HEK293 (cell line): ENCODE measurements at regions not wholly inside any gene's neighbourhood (a gene's known extent, or its start where the extent isn't known, plus 50 kb on each side); places are given as distances from the start of the nearest gene placed in this dataset.

Source experiments
- CTCF ChIA-PET: fragments of 350-600 bp; formaldehyde crosslinking; extraction: SDS; loops from one replicate; lab custom pipeline; 2021; ENCODE audit warnings: antibody characterized with exemption; lab: Yijun Ruan, JAX
- POLR2A ChIA-PET: fragments of 300-600 bp; formaldehyde crosslinking; extraction: SDS; loops from one replicate; lab custom pipeline; 2020; ENCODE audit warnings: antibody characterized with exemption, inconsistent platforms; lab: Yijun Ruan, JAX
- H3K27ac ChIP-seq: fragments of 200-500 bp; sonication (Bioruptor generic); 2 replicates; pipeline ENCODE4 v1.5.1; 2014; ENCODE audit warnings: low read depth, low read length, control low read depth, inconsistent platforms; ENCODE audit errors: extremely low read depth
- H3K36me3 ChIP-seq, 2 experiments: fragments of 200-500 bp in 1 of 2; sonication (Bioruptor generic) in 1 of 2; 1 replicate in 1 of 2; 2 replicates in 1 of 2; pipeline ENCODE4 v1.5.1; 2014 to 2017; ENCODE audit warnings: inconsistent platforms in 2 of 2, low read length in 2 of 2; ENCODE audit not compliant: control insufficient read depth in 2 of 2, insufficient read depth in 1 of 2
- H3K4me1 ChIP-seq: fragments of 200-500 bp; sonication (Bioruptor generic); 2 replicates; pipeline ENCODE4 v1.5.1; 2014; ENCODE audit warnings: mild to moderate bottlenecking, low read length, inconsistent platforms; ENCODE audit not compliant: control insufficient read depth, insufficient read depth
- H3K4me3 ChIP-seq: 2 replicates; pipeline ENCODE4 v1.5.1; 2011; ENCODE audit warnings: low read depth, mild to moderate bottlenecking, control low read depth, low read length, moderate library complexity
- H3K9me3 ChIP-seq: fragments of 200-500 bp; sonication (Bioruptor generic); 2 replicates; pipeline ENCODE4 v1.5.1; 2014; ENCODE audit warnings: low read depth, low read length, inconsistent platforms; ENCODE audit not compliant: control insufficient read depth, insufficient read depth
- EGR2 ChIP-seq: fragments of 450-650 bp; formaldehyde crosslinking; IDR thresholded peaks from 2 replicates; pipeline ENCODE4 v1.5.1; 2016; ENCODE audit warnings: low read depth, missing biosample characterization, missing genetic modification characterization
- GLI4 ChIP-seq: fragments of 450-650 bp; formaldehyde crosslinking; IDR thresholded peaks from 2 replicates; pipeline ENCODE4 v1.5.1; 2016; ENCODE audit warnings: missing biosample characterization, missing genetic modification characterization
- HIC1 ChIP-seq: fragments of 450-650 bp; formaldehyde crosslinking; IDR thresholded peaks from 2 replicates; pipeline ENCODE4 v1.5.1; 2016; ENCODE audit warnings: missing biosample characterization, missing genetic modification characterization
- HOXC10 ChIP-seq: sonication (generic); formaldehyde crosslinking; IDR thresholded peaks from 2 replicates; pipeline ENCODE4 v1.8.1; 2023; ENCODE audit warnings: mild to moderate bottlenecking, missing genetic modification reagents
- IKZF3 ChIP-seq: fragments of 450-650 bp; IDR thresholded peaks from 2 replicates; pipeline ENCODE4 v1.5.0; 2018; ENCODE audit warnings: missing biosample characterization, mild to moderate bottlenecking, missing genetic modification characterization, moderate library complexity
- KLF1 ChIP-seq: fragments of 450-650 bp; formaldehyde crosslinking; IDR thresholded peaks from 2 replicates; pipeline ENCODE4 v1.5.1; 2016; ENCODE audit warnings: missing biosample characterization, missing genetic modification characterization
- KLF8 ChIP-seq: fragments of 450-650 bp; formaldehyde crosslinking; IDR thresholded peaks from 2 replicates; pipeline ENCODE4 v1.5.1; 2016; ENCODE audit warnings: missing biosample characterization, missing genetic modification characterization
- OSR2 ChIP-seq: fragments of 450-650 bp; formaldehyde crosslinking; IDR thresholded peaks from 2 replicates; pipeline ENCODE4 v1.5.1; 2016; ENCODE audit warnings: missing biosample characterization, missing genetic modification characterization
- PRDM1 ChIP-seq: fragments of 450-650 bp; formaldehyde crosslinking; IDR thresholded peaks from 2 replicates; pipeline ENCODE4; 2016; ENCODE audit warnings: missing biosample characterization, missing genetic modification characterization
- ZBTB11 ChIP-seq: fragments of 450-650 bp; formaldehyde crosslinking; conservative IDR thresholded peaks from 2 replicates; pipeline ENCODE4 v1.5.1; 2016; ENCODE audit warnings: low read depth, missing biosample characterization, missing genetic modification characterization
- ZFP37 ChIP-seq: fragments of 450-650 bp; formaldehyde crosslinking; IDR thresholded peaks from 2 replicates; pipeline ENCODE4 v1.5.1; 2016; ENCODE audit warnings: missing biosample characterization, missing genetic modification characterization
- ZIC2 ChIP-seq: fragments of 450-650 bp; formaldehyde crosslinking; IDR thresholded peaks from 2 replicates; pipeline ENCODE4 v1.5.1; 2016; ENCODE audit warnings: missing biosample characterization, missing genetic modification characterization
- ZNF214 ChIP-seq: fragments of 450-650 bp; formaldehyde crosslinking; IDR thresholded peaks from 2 replicates; pipeline ENCODE4 v1.5.1; 2017; ENCODE audit warnings: missing biosample characterization, mild to moderate bottlenecking, missing genetic modification characterization, borderline replicate concordance
- ZNF274 ChIP-seq, 2 experiments: fragments of 200-500 bp in 1 of 2; fragments of 450-650 bp in 1 of 2; sonication (Bioruptor generic) in 1 of 2; formaldehyde crosslinking in 1 of 2; IDR thresholded peaks; 2 replicates each; pipeline versions ENCODE4 v1.5.1 to v1.6.1; 2014 to 2016; ENCODE audit warnings: borderline replicate concordance in 1 of 2, inconsistent platforms in 1 of 2, low read length in 1 of 2, missing biosample characterization in 1 of 2, missing genetic modification characterization in 1 of 2
- ZNF311 ChIP-seq: fragments of 450-650 bp; formaldehyde crosslinking; IDR thresholded peaks from 2 replicates; pipeline ENCODE4 v1.5.1; 2017; ENCODE audit warnings: missing biosample characterization, missing genetic modification characterization, borderline replicate concordance
- ZNF335 ChIP-seq: fragments of 450-650 bp; formaldehyde crosslinking; conservative IDR thresholded peaks from 2 replicates; pipeline ENCODE4 v1.5.1; 2016; ENCODE audit warnings: missing biosample characterization, missing genetic modification characterization
- ZNF416 ChIP-seq: fragments of 450-650 bp; formaldehyde crosslinking; IDR thresholded peaks from 2 replicates; pipeline ENCODE4 v1.5.1; 2016; ENCODE audit warnings: missing biosample characterization, missing genetic modification characterization
- ZNF423 ChIP-seq: fragments of 450-650 bp; formaldehyde crosslinking; IDR thresholded peaks from 2 replicates; pipeline ENCODE4 v1.5.1; 2016; ENCODE audit warnings: missing biosample characterization, missing genetic modification characterization
- ZNF426 ChIP-seq: fragments of 450-650 bp; formaldehyde crosslinking; IDR thresholded peaks from 2 replicates; pipeline ENCODE4 v1.5.1; 2017; ENCODE audit warnings: missing biosample characterization, missing genetic modification characterization, mild to moderate bottlenecking, inconsistent platforms, moderate library complexity
- ZNF433 ChIP-seq: fragments of 450-650 bp; formaldehyde crosslinking; IDR thresholded peaks from 2 replicates; pipeline ENCODE4 v1.5.1; 2016; ENCODE audit warnings: missing biosample characterization, missing genetic modification characterization, low read depth
- ZNF449 ChIP-seq: fragments of 450-650 bp; formaldehyde crosslinking; IDR thresholded peaks from 2 replicates; pipeline ENCODE4 v1.5.1; 2017; ENCODE audit warnings: missing biosample characterization, mild to moderate bottlenecking, missing genetic modification characterization, moderate library complexity
- ZNF580 ChIP-seq: fragments of 450-650 bp; formaldehyde crosslinking; IDR thresholded peaks from 2 replicates; pipeline ENCODE4 v1.5.1; 2016; ENCODE audit warnings: missing biosample characterization, missing genetic modification characterization
- ZNF707 ChIP-seq: fragments of 450-650 bp; formaldehyde crosslinking; IDR thresholded peaks from 2 replicates; pipeline ENCODE4 v1.5.1; 2016; ENCODE audit warnings: missing biosample characterization, missing genetic modification characterization
- ZNF791 ChIP-seq: fragments of 450-650 bp; formaldehyde crosslinking; IDR thresholded peaks from 2 replicates; pipeline ENCODE4 v1.5.1; 2016; ENCODE audit warnings: missing biosample characterization, missing genetic modification characterization
- ZNF843 ChIP-seq: fragments of 450-650 bp; formaldehyde crosslinking; IDR thresholded peaks from 2 replicates; pipeline ENCODE4 v1.5.1; 2016; ENCODE audit warnings: missing biosample characterization, missing genetic modification characterization
- ZSCAN16 ChIP-seq: fragments of 450-650 bp; formaldehyde crosslinking; IDR thresholded peaks from 2 replicates; pipeline ENCODE4 v1.5.1; 2016; ENCODE audit warnings: missing biosample characterization, missing genetic modification characterization

- no peak overlapping the region for H3K4me3 ChIP-seq
- POLR2A ChIA-PET, result no interaction called here
- no peaks in the 10 kb centered on the region for H3K9me3 ChIP-seq
- TF ChIP-seq ZNF449 (no peak), ZNF426 (no peak), EGR2 (tag by site-specific recombination) (no peak), HOXC10 (CRISPR knock-in tag) (no peak), KLF8 (no peak), HIC1 (tag by site-specific recombination) (no peak), ZIC2 (tag by site-specific recombination) (no peak), OSR2 (no peak), ZFP37 (tag by site-specific recombination) (no peak), ZNF707 (no peak), ZNF416 (tag by site-specific recombination) (no peak), IKZF3 (tag by site-specific recombination) (no peak)
- no peaks in the 10 kb centered on the region for H3K36me3 ChIP-seq
- H3K27ac ChIP-seq, result no peak overlapping the region
- CTCF ChIA-PET, result no interaction called here
- H3K4me1 ChIP-seq, result peaks cover 3% of the 10 kb centered on the region
Measured at GRCh38 chr4:110798687-110799086, 175.8 kb upstream of the PITX2 start.

DNA sequence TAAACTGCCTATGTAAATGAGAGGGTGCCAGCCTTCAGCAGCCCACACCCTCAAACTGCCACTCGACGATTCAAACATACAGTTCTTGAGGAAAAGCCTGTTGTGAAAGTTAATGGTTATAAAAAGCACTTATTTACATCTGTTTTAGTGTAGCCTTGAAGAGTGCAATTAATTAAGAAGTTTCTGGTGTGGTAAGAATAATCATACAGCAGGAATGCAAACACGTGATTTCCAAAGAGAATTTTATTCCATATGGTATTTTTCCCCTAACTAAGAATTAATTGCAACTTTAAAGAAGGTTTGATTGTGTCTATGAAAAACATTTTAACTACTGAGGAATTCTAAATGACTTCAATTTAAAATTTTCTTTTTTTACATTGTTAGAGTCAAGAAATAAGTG is 176.3 kb upstream of the PITX2 start:
- TF ChIP-seq ZNF311 (tag by site-specific recombination), result no peak
- Histone ChIP-seq H3K4me3 (no peak overlapping the region), H3K27ac (no peak overlapping the region), H3K9me3 (no peaks in the 10 kb centered on the region), H3K4me1 (no peaks in the 10 kb centered on the region; the same call in 1 of the 2 replicates), H3K36me3 (no peaks in the 10 kb centered on the region)
- ChIA-PET CTCF (interaction anchor here (0.6 to 0.7 kb wide), 2 partner anchors 857 to 1965 kb away, joined by 4 read pairs; no protein-coding TSS in a partner anchor), POLR2A (no interaction called here)

DNA sequence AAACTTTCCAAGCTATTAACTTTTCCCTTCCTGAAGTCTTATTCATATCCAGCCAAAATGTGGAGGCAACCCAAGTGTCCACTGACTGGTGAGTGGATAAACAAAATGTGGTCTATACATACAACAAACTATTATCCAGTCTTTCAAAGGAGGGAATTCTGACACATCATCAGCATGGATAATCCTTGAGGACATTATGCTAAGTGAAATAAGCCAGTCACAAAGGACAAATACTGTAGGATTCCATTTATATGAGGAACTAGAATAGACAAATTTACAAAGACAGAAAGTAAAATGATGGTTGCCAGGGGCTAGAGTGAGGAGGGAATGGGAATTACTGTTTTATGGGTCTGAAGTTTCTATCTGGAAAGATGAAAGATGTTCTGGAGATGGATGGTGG is 178.7 kb upstream of the PITX2 start:
- Histone ChIP-seq H3K36me3 (no peaks in the 10 kb centered on the region), H3K9me3 (no peaks in the 10 kb centered on the region), H3K27ac (no peak overlapping the region), H3K4me1 (no peaks in the 10 kb centered on the region), H3K4me3 (no peak overlapping the region)
- ChIA-PET POLR2A (no interaction called here), CTCF (no interaction called here)
- TF ChIP-seq ZNF214 (tag by site-specific recombination), result no peak
- TF ChIP-seq ZNF433 (tag by site-specific recombination), result no peak
- TF ChIP-seq ZNF580 (tag by site-specific recombination), result no peak
- TF ChIP-seq ZNF843 (tag by site-specific recombination), result no peak
- no peak for TF ChIP-seq ZNF791
- no peak for TF ChIP-seq ZNF423 (tag by site-specific recombination)
- TF ChIP-seq ZNF335 (tag by site-specific recombination), result no peak
- no peak for TF ChIP-seq ZIC2 (tag by site-specific recombination)
- TF ChIP-seq ZNF274 (IDR thresholded peaks at IDR 0.05; ENCODE audit: low read length), result no peak
- TF ChIP-seq ZNF274 (tag by site-specific recombination; IDR thresholded peaks at IDR 0.05; ENCODE audit: borderline replicate concordance), result no peak
- no peak for TF ChIP-seq ZBTB11 (tag by site-specific recombination)
- TF ChIP-seq PRDM1 (tag by site-specific recombination), result no peak
- no peak for TF ChIP-seq KLF1 (tag by site-specific recombination)
- no peak for TF ChIP-seq GLI4
- no peak for TF ChIP-seq ZSCAN16
